ACHN (cell line): ENCODE measurements at regions not wholly inside any gene's neighbourhood (a gene's known extent, or its start where the extent isn't known, plus 50 kb on each side); places are given as distances from the start of the nearest gene placed in this dataset.

Experiments
- DNase-seq: peaks from one replicate; pipeline ENCODE4 v3.0.0-alpha.2; 2015
- in situ Hi-C: cut with HindIII; loops from 2 replicates; pipeline ENCODE4 v1.10.0; 2017; ENCODE audit warnings: low sequenced_read_pairs, low pct_ligation_motif_present, low pct_unique_long_range_greater_than_20kb

DNA sequence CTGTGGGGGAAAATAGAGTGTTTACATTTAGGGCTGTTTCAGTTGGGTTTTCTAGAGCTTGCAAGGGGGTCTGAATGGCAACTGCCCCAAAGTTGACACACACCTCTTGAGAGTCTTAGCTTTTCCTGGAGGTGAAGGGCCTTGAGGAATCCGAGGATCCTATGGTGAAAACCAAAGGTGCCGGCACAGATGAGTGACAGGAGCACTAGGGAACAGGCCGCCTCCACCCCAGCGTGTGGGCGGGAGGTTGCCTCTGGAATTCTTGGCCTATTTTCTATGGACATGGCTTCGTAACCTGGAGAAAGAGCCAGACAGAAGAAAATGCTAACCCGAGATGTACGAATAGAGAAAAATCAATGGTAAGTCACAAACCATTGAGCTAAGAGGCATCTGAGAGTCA is 283.2 kb upstream of the FOXQ1 start:
- in situ Hi-C loops = no loop called here
- DNase-seq = no peak

DNA sequence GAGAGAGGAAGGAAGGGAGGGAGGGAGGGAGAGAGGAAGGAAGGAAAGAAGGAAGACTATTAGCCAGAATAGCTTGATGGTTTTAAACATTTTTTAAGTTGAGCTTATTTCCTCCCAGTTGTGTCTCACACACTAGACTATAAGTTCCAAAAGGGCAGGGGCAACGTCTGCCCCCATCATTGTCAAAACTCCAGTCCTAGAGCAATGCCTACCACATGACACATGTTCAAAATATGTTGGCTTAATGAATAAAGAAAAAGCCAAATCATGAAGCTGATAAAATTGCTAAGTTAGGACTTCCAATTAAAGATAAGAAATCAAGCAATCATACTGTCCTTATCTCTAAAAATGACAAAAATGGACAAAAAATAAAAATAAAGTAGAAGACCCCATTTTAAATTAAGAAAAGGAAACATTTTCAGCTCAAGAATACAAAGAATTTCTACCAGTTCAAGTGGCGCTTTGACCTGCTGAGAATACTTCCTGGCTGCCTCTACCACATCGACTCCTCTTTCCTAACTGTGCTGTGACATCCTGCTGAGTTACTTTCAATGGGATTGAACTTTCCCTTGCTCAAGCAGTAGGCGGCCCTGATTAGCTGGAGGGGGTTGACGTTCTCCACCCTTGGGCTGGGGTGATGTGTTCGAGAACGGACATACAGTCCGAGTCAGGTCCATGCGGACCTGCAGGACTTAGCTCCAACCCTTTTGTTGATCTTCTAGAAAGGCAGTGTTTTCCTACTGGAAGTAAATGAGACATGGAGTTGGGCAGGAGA is 283.9 kb upstream of the FOXQ1 start:
- DNase-seq = no peak
- in situ Hi-C loops = no loop called here

DNA sequence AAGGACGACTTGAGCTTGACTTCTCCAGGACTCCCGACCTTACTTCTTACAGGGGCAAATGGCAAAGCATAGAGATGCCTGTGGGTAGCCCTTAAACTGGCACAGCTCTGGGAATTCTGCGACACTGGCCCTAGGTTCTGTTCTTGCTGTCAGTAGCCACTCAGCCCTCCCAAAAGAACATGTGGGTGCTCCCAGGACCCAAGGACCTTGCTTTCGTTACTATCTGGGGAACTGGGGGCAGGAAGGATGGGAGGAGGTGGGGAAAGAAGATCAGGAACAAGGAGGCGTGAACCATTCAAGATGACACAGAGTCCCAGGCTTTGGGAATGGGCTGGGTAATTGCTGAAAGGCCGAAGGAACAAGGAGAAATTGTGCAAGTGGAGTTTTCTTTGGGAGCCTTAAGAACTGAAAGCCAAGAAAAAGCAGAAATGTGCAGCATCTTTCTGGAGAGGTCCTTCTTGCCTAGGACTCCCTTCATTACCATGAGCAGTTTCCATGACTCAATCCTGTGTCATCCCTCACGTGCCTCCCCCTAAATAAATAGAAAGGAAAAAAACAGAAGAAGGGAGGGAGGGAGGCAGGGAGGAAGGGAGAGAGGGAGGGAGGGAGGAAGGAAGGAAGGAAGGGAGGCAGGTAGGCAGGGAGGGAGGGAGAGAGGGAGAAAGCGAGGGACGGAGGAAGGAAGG is 284.6 kb upstream of the FOXQ1 start:
- in situ Hi-C loops = no loop called here
- DNase-seq = peak; percentile 29

DNA sequence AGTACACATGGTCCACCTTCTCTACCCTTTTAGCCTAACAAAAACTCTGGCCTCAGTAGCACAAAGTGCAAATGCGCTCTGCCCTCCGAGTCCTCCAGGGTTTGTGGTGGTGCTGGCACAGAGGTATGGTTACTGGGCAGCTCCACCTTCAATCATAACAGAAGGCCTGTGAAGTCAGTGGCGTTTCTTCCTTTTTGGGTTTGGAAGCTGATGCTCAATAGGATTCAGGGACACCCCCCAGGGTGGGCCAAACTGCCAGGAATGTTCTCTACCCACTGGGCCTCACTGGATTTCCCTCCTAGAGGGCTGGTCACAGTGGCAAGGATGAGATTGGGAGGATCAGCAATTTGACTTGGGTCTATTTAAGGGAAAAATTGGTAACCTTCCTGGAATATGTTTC is 286.1 kb upstream of the FOXQ1 start:
- in situ Hi-C loops = no loop called here

DNA sequence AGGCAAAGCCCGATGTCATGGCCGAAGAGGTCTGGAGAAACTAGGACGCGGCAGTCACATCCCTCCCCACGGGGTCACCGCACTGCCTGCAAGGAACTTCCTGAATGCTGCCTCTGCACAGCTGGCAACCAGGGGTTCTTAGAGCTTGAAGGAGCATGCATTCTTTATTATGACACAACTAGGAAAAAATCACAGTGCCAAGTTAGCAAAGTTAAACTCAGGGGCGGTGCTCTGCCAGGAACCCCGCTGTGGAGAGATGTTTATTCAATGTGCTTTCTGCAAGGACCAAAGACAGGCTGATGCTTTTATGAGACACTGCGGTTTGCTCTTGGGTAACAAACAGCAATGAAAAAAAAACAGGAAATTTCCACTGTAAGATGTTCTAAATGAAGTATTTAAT is 287.3 kb upstream of the FOXQ1 start:
- in situ Hi-C loops = no loop called here
- no peak for DNase-seq

More for the DNA sequence above, 286.1 kb upstream of the FOXQ1 start:
- DNase-seq = no peak

DNA sequence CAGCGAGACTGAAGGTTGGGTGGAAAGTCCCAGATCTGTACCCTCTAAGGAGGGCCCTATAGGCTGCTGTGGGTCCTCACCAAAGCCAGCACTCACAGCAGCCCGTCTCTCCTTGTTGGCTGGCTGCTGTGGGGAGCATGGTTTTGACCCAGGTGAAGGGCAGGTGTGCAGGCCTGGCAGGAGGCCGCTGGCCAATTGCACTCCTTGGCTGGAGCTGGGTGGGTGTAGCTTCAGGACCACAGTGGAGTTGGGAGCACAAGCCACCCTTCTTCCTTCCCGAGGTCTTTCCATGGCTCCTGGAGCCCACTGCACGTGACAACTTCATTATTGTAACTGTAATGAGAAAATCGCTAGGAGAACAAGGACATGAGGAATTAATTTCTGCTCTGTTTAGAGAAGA is 287.7 kb upstream of the FOXQ1 start:
- in situ Hi-C loops = no loop called here
- DNase-seq = no peak

DNA sequence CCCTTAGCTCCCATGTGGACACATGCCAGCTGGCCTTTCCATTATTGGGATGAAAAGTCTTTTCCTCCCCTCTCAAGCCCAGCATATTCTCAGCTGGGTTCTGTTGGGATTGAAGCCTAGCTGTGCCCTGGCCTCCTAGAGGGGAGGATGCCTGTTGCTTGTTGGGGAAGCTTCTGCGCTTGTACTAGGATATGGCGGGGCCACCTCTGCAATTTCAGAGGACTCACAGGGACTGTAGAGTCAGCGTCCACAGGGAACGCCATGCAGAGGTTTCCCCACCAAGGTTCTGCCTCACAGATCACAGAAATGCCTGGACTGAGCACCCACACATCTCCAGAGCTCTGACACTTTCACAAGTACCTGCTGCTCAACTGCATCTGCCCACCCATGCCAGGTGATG is 288.7 kb upstream of the FOXQ1 start:
- DNase-seq = no peak
- in situ Hi-C loops = no loop called here

DNA sequence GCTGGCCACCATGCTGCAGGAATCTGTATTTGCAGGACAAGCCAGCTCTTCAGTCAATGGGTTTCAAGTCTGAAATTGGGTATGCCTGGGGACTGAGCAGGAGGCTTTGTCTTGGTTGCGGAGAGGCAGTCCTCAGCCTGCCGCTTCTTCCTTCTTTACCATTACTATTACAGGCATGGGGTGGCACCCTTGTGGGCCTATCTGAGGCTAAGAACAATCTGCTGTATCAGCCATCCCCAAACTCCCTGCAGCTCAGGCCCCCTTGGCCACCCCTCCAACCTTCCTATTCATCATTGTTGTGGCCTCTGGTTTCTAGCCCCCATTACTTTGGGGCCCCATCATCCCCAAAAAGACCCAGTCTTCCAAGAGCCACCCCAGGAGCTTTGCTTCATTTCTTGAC is 289.2 kb upstream of the FOXQ1 start:
- in situ Hi-C loops = no loop called here
- DNase-seq = no peak

DNA sequence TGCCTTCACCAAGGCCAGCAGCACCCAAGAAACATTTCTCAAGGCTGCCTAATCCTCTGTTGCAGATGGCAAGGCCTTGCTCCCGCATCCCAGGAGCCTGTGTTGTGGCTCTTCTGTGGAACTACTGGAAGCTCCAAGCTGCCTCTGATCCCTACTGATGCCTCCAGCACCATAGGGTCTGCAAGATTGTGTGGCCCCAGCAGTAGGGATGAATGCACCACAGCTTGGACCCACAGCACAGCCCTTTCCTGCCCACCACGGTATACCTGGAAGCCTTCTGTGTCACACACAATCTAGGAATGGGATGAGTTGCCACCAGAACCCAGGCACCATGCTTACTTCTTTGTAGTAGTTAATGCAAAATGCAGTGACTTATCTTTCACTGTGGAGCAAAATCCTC is 291.1 kb upstream of the FOXQ1 start:
- DNase-seq = no peak
- in situ Hi-C loops = no loop called here

DNA sequence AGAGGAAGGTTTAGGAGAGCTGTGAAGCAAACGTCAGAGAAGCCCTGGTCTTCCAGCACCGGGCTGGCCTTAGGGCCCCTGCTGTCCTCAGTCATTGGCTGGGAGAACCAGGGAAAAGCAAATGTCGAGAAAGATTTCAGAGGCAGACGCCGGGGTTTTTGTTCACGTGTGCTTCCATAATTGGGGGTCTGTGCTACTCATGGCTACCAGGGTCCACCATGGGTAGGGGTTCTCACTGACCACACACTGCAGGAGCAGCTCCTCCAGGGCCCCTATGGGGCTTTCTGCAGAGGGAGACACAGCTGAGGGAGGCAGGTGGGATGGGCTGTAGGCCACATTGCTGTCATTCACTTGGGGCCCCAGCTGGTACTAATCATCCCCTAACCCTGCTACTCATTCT is 291.8 kb upstream of the FOXQ1 start:
- no peak for DNase-seq
- in situ Hi-C loops = no loop called here

DNA sequence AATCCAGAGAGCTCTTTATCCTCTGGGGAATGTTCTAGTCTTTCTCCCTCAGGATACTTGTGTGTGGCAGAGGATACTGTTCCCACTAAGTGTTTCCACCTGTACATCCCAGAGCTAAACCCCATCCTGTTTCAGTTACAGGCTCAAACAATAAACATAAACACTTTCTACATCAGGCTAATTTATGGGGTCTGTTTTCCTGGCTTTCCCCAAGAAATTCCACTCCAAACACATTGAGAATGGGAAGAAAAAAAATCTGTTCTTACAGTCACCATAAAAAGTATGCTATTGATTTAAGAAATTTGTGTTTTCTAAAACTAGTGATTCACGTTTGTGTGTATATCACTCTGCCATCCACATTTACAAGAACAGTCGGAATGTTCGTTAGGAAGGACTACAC is 293.9 kb upstream of the FOXQ1 start:
- no peak for DNase-seq
- in situ Hi-C loops = no loop called here

DNA sequence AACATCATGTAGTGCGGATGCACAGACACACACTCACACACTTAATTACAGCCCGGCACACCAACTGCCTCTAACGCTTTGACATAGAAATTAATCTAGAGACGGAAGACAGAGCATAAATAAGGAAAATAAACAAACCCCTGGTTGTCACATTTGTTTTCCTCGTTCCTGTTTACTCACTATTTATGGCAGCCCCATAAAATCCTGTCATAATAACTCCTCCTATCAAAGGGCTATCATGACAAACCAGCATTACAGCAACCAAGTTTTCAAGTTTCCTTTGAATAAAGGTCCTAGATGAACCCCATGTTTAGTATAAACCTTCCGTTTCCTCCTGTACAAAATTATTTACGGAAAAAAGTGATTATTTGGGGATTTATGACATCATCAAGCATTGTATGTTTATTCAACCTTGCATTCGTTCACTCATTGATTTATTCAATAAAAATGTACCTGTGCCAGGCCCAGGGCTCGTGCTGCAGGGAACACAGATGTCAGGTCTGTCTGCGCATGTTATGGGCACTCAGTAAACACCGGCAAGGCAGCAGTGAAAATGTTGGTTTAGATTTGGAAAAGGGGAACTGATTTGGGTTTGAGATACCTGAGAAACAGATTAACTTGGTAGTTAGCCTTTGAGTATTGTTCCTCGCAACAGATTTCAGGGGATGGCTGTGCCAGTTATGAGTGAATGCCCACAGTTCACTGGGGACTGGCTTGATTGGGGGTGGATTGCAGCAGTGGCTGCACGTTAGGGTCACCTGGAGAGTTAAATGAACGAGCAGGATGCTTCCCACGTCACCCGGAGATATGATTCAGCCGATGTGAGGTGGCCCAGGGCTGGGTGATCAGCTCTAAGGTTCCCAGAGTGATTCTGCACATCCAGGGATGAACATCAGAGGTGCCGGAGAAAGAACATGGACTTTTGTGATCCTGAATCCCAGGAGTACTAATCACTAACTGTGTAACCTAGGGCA is 295.3 kb upstream of the FOXQ1 start:
- DNase-seq = no peak
- in situ Hi-C loops = no loop called here

DNA sequence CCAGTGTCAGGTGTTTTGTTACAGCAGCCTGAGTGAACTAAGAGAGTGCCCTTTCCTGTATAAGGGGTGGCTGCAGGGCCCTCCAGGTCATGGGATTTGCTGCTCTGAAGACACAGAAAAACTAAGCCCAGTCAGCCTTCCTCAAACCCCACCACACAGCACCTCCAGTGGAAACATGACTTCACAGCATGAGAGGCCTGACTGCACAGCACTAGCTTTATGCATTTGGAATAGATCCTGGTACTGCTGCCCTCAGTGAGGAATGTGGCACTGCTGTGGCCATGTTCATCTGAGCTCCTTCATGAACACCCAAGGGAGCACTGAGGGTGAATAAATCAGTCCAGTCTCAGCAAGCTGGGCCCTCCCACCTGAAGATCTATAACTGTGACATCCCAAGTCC is 296.1 kb upstream of the FOXQ1 start:
- in situ Hi-C loops = no loop called here
- peak; percentile 28 for DNase-seq

DNA sequence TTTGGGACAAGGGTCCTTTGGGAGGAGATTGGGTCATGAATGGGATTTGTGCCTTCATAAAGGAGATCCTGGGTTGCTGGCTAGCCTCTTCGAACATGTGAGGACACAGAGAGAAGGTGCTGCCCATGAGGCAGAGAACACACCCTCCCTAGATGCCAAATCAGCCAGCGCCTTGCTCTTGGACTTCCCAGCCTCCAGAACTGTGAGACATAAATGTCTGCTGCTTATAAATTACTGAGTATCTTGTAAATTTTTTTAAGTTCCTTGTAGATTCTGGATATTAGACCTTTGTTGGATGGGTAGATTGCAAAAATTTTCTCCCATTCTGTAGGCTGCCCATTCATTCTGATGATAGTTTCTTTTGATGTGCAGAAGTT is 297.5 kb upstream of the FOXQ1 start:
- in situ Hi-C loops = no loop called here
- no peak for DNase-seq

DNA sequence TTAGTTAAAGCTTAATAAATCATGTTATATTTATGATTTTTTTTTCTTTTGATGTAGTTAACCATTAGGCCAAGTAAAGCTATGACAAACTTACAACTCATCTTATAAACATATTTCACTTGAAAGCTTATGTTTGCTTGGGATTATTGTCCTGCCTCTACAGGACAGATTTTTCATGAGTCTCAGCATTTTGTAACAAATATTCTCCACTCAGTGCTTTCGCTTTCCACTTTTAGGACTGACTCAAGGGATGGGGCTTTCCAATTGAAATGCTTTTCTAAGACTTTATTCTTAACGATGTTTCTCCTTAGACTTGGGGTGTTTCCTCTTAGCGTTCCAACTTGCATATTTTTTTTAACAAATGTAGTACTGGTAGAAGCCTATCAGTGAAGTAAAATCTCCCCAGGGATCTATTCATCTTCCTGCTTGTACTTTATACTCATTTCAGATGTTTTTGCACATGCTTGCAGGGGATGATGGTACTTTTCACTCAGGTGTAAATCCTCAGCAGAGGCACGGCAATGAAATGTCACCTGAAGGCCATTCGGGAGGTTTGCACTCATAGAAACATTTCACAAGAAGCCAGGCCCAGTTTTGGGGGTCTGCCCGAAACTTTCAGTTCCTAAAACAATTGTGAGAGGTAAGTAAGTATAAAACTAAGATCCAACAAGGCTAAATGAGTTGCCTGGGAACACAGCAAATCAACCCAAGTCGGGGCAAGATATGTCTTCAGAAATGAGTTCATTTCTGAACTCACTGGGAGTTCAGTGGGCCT is 298.1 kb upstream of the FOXQ1 start:
- in situ Hi-C loops = no loop called here
- no peak for DNase-seq

DNA sequence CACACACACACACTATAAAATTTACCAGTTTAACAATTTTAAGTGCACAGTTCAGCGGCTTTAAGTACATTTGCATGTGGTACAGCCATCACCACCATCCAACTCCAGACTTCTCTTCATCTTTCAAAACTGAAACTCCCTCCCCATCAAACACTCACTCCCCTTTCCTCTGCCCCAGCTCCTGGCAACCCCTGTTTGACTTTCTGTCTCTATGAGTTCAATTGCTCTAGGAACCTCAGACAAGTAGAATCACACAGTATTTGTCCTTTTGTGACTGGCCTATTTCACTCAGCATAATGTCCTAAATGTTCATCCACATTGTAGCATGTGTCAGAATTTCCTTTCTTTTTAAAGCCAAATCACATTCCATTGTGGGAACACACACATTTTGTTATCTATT is 302.8 kb upstream of the FOXQ1 start:
- no peak for DNase-seq
- in situ Hi-C loops = no loop called here

DNA sequence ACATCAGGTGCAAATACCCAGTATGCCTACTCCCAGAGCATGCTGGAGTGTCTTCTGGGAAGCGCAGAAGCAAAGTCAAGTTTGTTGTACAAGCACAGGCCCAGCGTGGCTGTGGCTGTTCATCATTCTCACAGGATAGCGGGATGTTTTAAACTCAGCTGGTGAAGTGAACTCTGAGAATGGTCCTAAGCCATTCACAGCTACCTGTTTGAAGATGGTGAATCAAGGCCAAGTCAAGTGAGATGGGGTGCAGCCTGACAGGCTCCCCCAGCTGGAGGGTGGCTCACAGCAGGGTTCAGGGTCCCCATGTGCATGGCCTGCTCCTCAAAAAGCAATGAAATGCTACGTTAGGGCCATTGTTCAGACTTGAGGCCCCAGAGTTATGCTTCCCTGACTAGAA is 304.7 kb upstream of the FOXQ1 start:
- no peak for DNase-seq
- in situ Hi-C loops = no loop called here

DNA sequence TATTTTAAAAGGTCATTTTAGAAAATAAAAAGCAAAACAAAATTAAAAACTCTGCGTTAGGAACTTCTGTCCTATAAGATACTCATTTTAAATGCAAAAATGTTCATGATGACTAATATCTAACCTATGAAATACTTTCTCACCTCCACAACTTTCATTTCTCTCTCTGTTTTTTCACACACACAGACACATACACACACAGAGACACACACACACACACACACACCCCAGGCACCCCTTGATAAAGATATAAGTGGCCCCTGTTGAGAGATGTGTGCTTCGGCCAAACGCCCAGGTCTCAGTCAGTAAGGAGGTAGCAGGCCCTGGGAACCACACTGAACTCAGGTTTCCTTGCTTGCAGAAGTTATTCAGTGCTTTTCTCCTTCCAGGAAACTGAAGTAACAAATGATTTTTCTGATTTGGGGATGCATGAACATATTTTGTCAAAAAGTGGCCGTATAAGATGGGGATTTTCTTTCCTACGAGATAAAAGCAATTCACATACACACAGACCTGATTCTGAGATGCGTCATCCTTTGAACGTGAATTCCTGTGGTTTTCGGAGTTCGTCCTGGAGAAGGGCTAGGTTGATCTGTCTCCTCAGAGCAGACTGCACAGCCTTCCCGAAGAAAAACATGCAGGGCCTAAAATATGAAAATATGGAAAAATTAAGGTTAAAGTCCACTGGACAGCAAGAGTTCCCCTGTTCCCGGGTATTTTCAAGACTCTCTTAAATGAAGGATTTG is 306.8 kb upstream of the FOXQ1 start:
- in situ Hi-C loops = no loop called here
- DNase-seq = no peak
